Right lobe of liver (tissue), 4 donors: ENCODE measurements at regions not wholly inside any gene's neighbourhood (a gene's known extent, or its start where the extent isn't known, plus 50 kb on each side); places are given as distances from the start of the nearest gene placed in this dataset.
"Not testable (repeated sequence)": the region's sequence is repeated elsewhere in the genome, so short reads cannot be mapped to it uniquely, and the experiment has no call there.

Source experiments
- CTCF ChIP-seq, 4 donors: fragments of 200-600 bp in 3 of 4; fragments of 450-650 bp in 1 of 4; IDR thresholded peaks; one replicate each; pipeline versions ENCODE4 v1.5.1 to v1.8.0; 2016 to 2022; ENCODE audit warnings: antibody characterized with exemption in 4 of 4, mild to moderate bottlenecking in 2 of 4
- POLR2A ChIP-seq: fragments of 450-650 bp; IDR thresholded peaks from one replicate; pipeline ENCODE4 v1.6.1; 2017; ENCODE audit warnings: antibody characterized with exemption, mild to moderate bottlenecking
- donor health status: DM: no; HTN: no; CAD: no.
- donor health status: DM: no; HTN: no; CAD: no.
- donor health status: DM: no; HTN: yes; CAD: no.

- TF ChIP-seq CTCF (IDR thresholded peaks at IDR 0.05); POLR2A: not testable (repeated sequence)
These were observed 225.7 kb downstream of the SHCBP1 start for GRCh38 chr16:46395391-46395921.
